Iris pigment epithelial cell (primary cell): ENCODE measurements at regions not wholly inside any gene's neighbourhood (a gene's known extent, or its start where the extent isn't known, plus 50 kb on each side); places are given as distances from the start of the nearest gene placed in this dataset.

ENCODE experiments used
- DNase-seq: peaks from one replicate; pipeline ENCODE4 v3.0.0-alpha.2; 2011; ENCODE audit warnings: low read depth

GRCh38 chr5:64437496-64437895 is 68.3 kb upstream of the RGS7BP start:
- peak; percentile 4 for DNase-seq

GRCh38 chr5:64451551-64451950 is 54.3 kb upstream of the RGS7BP start:
- DNase-seq, result no peak

DNA sequence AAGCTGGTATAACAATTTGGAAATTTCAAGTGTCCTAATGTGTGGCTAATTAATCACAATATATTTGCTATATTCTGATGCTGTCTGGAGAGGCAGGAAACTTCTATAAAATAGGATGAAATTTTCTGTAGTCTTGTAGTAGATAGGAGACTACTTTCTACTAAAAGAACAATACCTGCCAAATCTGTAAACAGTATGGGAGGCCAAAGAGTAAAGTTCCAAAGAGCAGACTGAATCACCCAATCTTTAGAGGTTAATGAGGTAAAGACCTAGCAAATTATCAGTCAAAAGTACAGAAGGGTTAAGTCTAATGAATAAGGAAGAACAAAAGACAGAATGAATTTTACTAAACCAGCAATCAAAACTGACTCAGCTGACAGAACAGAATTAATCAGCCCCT is 52.4 kb upstream of the RGS7BP start:
- no peak for DNase-seq
